RWPE2 (cell line): ENCODE measurements at regions not wholly inside any gene's neighbourhood (a gene's known extent, or its start where the extent isn't known, plus 50 kb on each side); places are given as distances from the start of the nearest gene placed in this dataset.
A peak's percentile ranks its signal among the peaks of the same experiment; 100 is the strongest.
"Not testable (repeated sequence)": the region's sequence is repeated elsewhere in the genome, so short reads cannot be mapped to it uniquely, and the experiment has no call there.

Source experiments
- ATAC-seq: fragments of 200-7000 bp; cut with Tn5 transposase; 3 replicates; pipeline ENCODE4 v1.9.1; 2021; ENCODE audit warnings: low read depth
- DNase-seq: peaks from one replicate; pipeline ENCODE4 v3.0.0-alpha.2; 2020; ENCODE audit warnings: low spot score
- H3K27ac ChIP-seq: fragments of 450-650 bp; 2 replicates; pipeline ENCODE4 v1.5.1; 2017; ENCODE audit warnings: mild to moderate bottlenecking; ENCODE audit not compliant: poor library complexity, severe bottlenecking
- H3K27me3 ChIP-seq: fragments of 250-450 bp; sonication (Bioruptor Pico); 2 replicates; pipeline ENCODE4 v1.5.1; 2021; ENCODE audit warnings: mild to moderate bottlenecking, moderate library complexity; ENCODE audit not compliant: insufficient read depth, poor library complexity, severe bottlenecking
- H3K36me3 ChIP-seq: fragments of 250-450 bp; sonication (Bioruptor Pico); 2 replicates; pipeline ENCODE4 v1.5.1; 2020; ENCODE audit warnings: low read depth, mild to moderate bottlenecking, moderate library complexity
- H3K4me1 ChIP-seq: fragments of 250-450 bp; sonication (Bioruptor Pico); 2 replicates; pipeline ENCODE4 v1.5.1; 2021; ENCODE audit warnings: mild to moderate bottlenecking, moderate library complexity; ENCODE audit not compliant: insufficient read depth, poor library complexity, severe bottlenecking
- H3K4me3 ChIP-seq: fragments of 250-450 bp; sonication (Bioruptor Pico); 2 replicates; pipeline ENCODE4 v1.5.1; 2021; ENCODE audit warnings: mild to moderate bottlenecking, moderate library complexity; ENCODE audit not compliant: severe bottlenecking
- H3K9me3 ChIP-seq: fragments of 250-450 bp; sonication (Bioruptor Pico); 2 replicates; pipeline ENCODE4 v1.5.1; 2021; ENCODE audit warnings: mild to moderate bottlenecking, moderate library complexity; ENCODE audit not compliant: severe bottlenecking
- CTCF ChIP-seq: fragments of 450-650 bp; IDR thresholded peaks from one replicate; pipeline ENCODE4 v1.5.1; 2017; ENCODE audit warnings: mild to moderate bottlenecking, moderate library complexity; ENCODE audit not compliant: poor library complexity, severe bottlenecking

GRCh38 chr2:60214626-60214875 is 338.9 kb downstream of the BCL11A start:
- Histone ChIP-seq H3K4me3 (no peak overlapping the region), H3K9me3 (no peaks in the 10 kb centered on the region), H3K27me3 (no peaks in the 10 kb centered on the region), H3K4me1 (peaks cover 13% of the 10 kb centered on the region), H3K27ac (no peak overlapping the region), H3K36me3 (no peaks in the 10 kb centered on the region)
- no peak for TF ChIP-seq CTCF
- ATAC-seq, result no peak
- no peak for DNase-seq

- Histone ChIP-seq H3K4me3 (no peak overlapping the region), H3K27ac (peak overlapping the region; percentile 37), H3K4me1 (peaks cover 13% of the 10 kb centered on the region), H3K27me3 (no peaks in the 10 kb centered on the region), H3K9me3 (no peaks in the 10 kb centered on the region), H3K36me3 (no peaks in the 10 kb centered on the region)
- TF ChIP-seq CTCF, result no peak
- DNase-seq (no peak), ATAC-seq (peak; percentile 91)
Observed at GRCh38 chr2:60213865-60214625, 339.4 kb downstream of the BCL11A start.

DNA sequence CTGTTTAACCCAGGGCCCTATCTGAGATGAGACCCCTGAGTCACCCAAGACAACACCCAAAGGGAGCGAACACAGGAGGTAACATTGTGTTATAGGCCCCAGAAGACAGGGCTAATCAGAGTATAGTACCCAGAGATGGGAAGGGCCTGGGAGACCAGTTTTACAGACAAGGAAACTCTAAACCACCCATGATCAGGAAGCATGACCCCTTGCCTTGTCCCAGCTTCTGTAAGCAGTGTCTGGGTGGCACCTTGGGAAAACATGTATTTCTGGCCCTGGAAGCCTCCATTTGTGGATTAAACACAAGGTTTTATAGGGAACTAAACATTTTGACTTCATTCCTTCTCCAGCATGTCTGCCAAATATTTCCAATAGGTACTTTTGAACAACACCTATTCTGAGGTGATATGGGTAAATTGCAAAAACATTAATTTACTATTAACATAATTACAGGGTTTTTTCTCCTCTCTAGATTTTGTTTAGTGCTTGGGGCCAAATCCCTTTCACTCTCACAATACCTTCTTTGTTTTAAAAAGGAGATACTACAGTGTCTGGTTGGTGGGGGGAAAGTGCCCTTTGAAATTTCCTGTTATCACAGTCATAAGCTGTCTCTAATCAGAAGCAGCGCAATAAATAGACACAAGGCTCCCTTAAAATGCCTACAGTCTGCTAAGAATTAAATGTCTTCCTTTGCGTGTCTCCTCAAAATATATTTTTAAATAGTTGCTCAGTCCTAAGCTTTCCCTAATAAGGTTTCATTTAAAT is 341.1 kb downstream of the BCL11A start:
- Histone ChIP-seq H3K4me3 (no peak overlapping the region), H3K36me3 (no peaks in the 10 kb centered on the region), H3K27ac (no peak overlapping the region), H3K27me3 (no peaks in the 10 kb centered on the region), H3K4me1 (peaks cover 13% of the 10 kb centered on the region), H3K9me3 (no peaks in the 10 kb centered on the region)
- DNase-seq (no peak), ATAC-seq (no peak)
- TF ChIP-seq CTCF, result no peak

DNA sequence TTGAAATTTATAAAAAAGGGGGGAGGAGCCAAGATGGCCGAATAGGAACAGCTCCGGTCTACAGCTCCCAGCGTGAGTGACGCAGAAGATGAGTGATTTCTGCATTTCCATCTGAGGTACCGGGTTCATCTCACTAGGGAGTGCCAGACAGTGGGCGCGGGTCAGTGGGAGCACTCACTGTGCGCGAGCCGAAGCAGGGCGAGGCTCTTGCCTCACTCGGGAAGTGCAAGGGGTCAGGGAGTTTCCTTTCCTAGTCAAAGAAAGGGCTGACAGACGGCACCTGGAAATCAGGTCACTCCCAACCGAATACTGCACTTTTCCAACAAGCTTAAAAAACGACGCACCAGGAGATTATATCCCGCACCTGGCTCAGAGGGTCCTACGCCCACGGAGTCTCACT is 364.4 kb downstream of the BCL11A start:
- not testable (repeated sequence) for DNase-seq, H3K27me3 ChIP-seq, H3K36me3 ChIP-seq, ATAC-seq, H3K4me1 ChIP-seq, H3K9me3 ChIP-seq, H3K27ac ChIP-seq, H3K4me3 ChIP-seq

DNA sequence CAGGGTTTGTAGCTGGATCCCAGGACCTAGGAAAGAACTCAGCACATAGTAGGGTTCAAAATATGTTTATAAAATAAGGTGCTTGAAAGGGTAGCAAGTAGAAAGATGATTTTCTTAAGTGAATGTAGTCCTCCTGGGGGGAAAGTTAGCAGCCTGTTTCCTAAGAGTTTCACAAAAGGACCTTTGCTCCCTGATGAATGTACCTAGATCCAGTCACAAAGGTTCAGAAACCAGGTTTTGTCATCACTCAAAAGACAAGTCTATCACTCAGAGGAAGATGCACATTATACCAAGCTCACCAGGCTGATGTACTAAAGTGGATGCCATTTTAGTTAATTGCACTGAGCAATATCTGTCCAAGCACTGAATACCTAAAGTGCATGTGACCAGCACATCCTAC is 378.2 kb downstream of the BCL11A start:
- Histone ChIP-seq H3K27me3 (no peaks in the 10 kb centered on the region), H3K4me3 (no peak overlapping the region), H3K4me1 (no peaks in the 10 kb centered on the region), H3K9me3 (no peaks in the 10 kb centered on the region), H3K27ac (no peak overlapping the region), H3K36me3 (no peaks in the 10 kb centered on the region)
- no peak for TF ChIP-seq CTCF
- DNase-seq (no peak), ATAC-seq (no peak)
